Choroid plexus epithelial cell (primary cell): ENCODE measurements at regions not wholly inside any gene's neighbourhood (a gene's known extent, or its start where the extent isn't known, plus 50 kb on each side); places are given as distances from the start of the nearest gene placed in this dataset.
"Not testable (repeated sequence)": the region's sequence is repeated elsewhere in the genome, so short reads cannot be mapped to it uniquely, and the experiment has no call there.

ENCODE experiments used
- DNase-seq: peaks from one replicate; pipeline ENCODE4 v3.0.0-alpha.2; 2010; ENCODE audit warnings: low read depth
- H3K4me3 ChIP-seq: 2 replicates; pipeline ENCODE4 v1.5.1; 2011; ENCODE audit warnings: low read depth, mild to moderate bottlenecking, control low read depth, low read length, moderate library complexity
- TF ChIP-seq, protein P1 (sequence below): conservative IDR thresholded peaks from 2 replicates; pipeline ENCODE4 v1.5.1; 2011; ENCODE audit warnings: low read depth, mild to moderate bottlenecking, control low read depth, inconsistent platforms, low read length, moderate library complexity

DNA sequence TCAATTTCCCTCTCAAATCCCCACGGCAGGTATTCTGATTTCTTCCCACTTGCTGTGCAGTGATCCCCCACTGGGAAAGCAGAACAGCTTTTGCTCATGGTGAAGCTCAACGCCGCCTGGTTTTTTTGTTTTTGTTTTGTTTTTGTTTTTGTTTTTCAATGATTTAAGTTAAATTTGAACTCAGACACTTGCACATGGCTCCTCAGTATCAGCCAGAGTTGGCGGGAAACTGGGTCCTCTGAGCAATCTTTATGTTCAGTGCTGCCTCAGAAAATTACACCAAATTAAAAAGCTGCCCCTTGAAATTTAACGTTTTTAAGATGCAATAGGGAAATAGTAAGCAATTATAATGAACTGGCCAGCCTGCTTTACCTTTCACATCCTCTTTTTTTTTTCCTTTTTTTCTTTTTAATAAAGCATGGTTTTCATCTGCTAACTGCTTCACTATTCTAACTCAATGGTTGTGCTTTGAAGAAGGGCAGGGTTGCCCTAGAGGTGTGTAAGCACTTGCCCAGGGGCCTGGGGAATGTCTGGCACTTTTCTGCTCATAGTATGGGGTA is 277.0 kb upstream of the HNRNPA3 start:
- TF ChIP-seq, protein P1, sequence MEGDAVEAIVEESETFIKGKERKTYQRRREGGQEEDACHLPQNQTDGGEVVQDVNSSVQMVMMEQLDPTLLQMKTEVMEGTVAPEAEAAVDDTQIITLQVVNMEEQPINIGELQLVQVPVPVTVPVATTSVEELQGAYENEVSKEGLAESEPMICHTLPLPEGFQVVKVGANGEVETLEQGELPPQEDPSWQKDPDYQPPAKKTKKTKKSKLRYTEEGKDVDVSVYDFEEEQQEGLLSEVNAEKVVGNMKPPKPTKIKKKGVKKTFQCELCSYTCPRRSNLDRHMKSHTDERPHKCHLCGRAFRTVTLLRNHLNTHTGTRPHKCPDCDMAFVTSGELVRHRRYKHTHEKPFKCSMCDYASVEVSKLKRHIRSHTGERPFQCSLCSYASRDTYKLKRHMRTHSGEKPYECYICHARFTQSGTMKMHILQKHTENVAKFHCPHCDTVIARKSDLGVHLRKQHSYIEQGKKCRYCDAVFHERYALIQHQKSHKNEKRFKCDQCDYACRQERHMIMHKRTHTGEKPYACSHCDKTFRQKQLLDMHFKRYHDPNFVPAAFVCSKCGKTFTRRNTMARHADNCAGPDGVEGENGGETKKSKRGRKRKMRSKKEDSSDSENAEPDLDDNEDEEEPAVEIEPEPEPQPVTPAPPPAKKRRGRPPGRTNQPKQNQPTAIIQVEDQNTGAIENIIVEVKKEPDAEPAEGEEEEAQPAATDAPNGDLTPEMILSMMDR = no peak
- DNase-seq = no peak
- no peak overlapping the region for H3K4me3 ChIP-seq

DNA sequence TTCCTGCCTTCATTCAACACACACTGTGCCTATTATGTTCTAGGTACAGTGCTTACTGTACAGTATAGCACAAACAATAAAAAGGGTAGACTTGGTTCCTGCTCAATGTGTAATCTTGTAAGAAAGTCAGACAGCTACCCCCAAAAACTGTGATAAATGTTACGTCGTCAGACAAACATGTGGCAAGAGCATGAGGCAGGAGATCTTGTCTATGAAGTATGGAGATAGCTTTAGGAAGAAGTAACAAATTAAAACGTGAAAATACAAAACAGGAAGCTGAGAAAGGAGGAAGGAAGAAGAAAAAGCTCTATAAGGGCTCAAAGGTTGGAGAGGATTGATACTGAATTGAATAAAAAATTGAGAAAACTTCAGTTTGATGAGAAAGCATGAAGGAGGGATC is 276.2 kb upstream of the HNRNPA3 start:
- DNase-seq = no peak
- TF ChIP-seq, protein P1 = no peak
- H3K4me3 ChIP-seq = no peak overlapping the region

DNA sequence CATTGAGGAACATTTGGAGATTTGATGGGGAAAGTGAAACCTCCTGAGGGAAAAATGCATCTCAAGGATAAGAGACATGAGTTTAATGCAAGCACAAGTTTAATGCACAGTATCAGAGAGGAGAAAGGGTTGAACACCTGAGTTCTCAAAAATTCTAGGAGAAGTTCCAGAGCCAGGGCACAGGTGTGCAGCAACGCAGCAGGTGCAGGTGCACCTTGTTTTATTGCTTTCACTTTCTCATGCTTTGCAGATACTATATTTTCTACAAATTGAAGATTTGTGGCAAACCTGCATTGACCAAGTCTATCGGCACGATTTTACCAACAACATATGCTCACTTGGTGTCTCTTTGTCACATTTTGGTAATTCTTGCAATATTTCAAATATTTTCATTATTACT is 267.6 kb upstream of the HNRNPA3 start:
- TF ChIP-seq, protein P1 = no peak
- no peak for DNase-seq
- H3K4me3 ChIP-seq = no peak overlapping the region

DNA sequence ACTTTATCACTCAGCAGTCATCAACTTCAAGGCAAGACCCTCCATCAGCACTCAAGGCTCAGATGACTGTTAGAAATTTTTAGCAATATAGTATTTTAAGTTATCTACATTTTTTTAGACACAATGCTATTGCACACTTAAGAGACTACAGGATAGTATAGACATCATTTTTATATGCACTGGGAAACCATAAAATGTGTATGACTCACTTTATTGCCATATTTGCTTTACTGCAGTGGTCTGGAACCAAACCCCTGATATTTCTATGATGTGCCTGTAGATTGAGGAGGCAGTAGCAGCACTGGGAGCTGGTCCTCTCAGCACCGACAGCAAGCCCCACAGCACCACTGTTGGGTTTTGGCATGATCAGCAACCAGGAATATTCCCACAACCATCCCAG is 264.8 kb upstream of the HNRNPA3 start:
- no peak for DNase-seq

DNA sequence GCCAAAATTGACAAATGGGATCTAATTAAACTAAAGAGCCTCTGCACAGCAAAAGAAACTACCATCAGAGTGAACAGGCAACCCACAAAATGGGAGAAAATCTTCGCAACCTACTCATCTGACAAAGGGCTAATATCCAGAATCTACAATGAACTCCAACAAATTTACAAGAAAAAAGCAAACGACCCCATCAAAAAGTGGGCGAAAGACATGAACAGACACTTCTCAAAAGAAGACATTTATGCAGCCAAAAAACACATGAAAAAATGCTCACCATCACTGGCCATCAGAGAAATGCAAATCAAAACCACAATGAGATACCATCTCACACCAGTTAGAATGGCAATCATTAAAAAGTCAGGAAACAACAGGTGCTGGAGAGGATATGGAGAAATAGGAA is 261.4 kb upstream of the HNRNPA3 start:
- not testable (repeated sequence) for H3K4me3 ChIP-seq, DNase-seq

More for the DNA sequence above, 264.8 kb upstream of the HNRNPA3 start:
- TF ChIP-seq, protein P1 = no peak
- H3K4me3 ChIP-seq = no peak overlapping the region

DNA sequence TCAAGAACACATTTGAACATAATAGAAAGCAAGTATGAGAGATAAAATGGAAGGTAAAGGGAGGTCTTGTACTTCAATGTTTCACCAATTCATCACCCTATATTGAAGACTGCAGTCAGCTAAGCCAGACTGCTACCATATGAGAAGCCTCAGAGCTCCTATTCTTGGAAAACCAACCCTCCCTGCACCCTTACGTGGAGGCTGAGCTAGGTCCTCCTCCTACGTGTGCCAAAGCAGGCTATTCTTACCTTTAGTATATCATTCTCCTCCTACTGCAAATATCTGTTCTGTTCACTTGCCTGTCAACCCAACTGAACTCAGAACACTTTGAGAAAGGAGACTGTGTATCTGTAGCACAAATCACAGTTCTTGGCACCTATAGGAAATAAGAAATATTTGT is 255.8 kb upstream of the HNRNPA3 start:
- TF ChIP-seq, protein P1 = no peak
- no peak for DNase-seq
- H3K4me3 ChIP-seq = no peak overlapping the region

DNA sequence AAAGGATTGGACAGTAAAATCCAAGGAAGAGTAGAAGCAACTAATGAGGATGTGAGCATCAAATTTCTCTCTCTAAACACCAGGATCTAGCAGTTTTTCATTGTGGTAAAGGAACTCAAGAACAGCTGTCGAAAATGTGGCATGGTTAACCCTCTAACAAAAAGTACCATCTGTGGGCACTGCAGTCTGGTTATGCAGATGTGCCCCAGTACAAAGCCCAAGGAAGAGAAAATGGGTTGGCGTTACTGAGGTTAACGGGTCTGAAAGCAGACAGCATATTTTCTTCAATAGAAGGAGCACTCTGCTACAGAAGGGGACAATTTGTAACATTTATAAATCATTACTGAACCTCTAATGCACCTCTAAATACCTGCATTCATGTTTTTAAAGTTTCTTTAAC is 253.0 kb upstream of the HNRNPA3 start:
- no peak overlapping the region for H3K4me3 ChIP-seq
- TF ChIP-seq, protein P1 = no peak
- DNase-seq = no peak
